Body of pancreas (tissue), 4 donors: ENCODE measurements at regions not wholly inside any gene's neighbourhood (a gene's known extent, or its start where the extent isn't known, plus 50 kb on each side); places are given as distances from the start of the nearest gene placed in this dataset.

Experiments used
- ATAC-seq: fragments of 150-250 bp; one replicate; pipeline ENCODE4 v1.9.1; 2016
- DNase-seq, 4 donors: peaks; one replicate each; pipeline ENCODE4 v3.0.0-alpha.2; 2019
- H3K27ac ChIP-seq, 4 donors: fragments of 200-600 bp; sonication (generic); 1 replicate in 3 of 4; 2 replicates in 1 of 4; pipeline versions ENCODE4 v1.5.1 to v1.6.1; 2016 to 2019; ENCODE audit warnings: mild to moderate bottlenecking in 1 of 4, mixed read lengths in 1 of 4, moderate library complexity in 1 of 4
- H3K27me3 ChIP-seq, 2 donors: fragments of 200-600 bp; sonication (generic); one replicate each; pipeline ENCODE4 v1.6.0; 2016; ENCODE audit warnings: mild to moderate bottlenecking in 1 of 2
- H3K36me3 ChIP-seq, 2 donors: fragments of 200-600 bp; sonication (generic); replicated peaks in 1 of 2; 2 replicates each; pipeline ENCODE4 v1.5.1; 2016; ENCODE audit warnings: low read depth in 2 of 2; ENCODE audit not compliant: insufficient read depth in 1 of 2
- H3K4me1 ChIP-seq: fragments of 200-600 bp; sonication (generic); one replicate; pipeline ENCODE4 v1.6.0; 2016
- H3K4me3 ChIP-seq, 2 donors: fragments of 200-600 bp; sonication (generic); 1 replicate in 1 of 2; 2 replicates in 1 of 2; pipeline ENCODE4 v1.5.1; 2016 to 2019
- H3K9me3 ChIP-seq, 3 donors: fragments of 200-600 bp; sonication (generic); 1 replicate in 2 of 3; 2 replicates in 1 of 3; pipeline ENCODE4 v1.5.1; 2016
- POLR2A ChIP-seq, 3 donors: fragments of 450-650 bp; IDR thresholded peaks; one replicate each; pipeline ENCODE4 v1.6.1; 2016; ENCODE audit warnings: antibody characterized with exemption in 3 of 3, mild to moderate bottlenecking in 2 of 3
- WGBS, 2 donors: methylation state at CpG; one replicate each; pipeline ENCODE4 v1.1.5; 2017; 5-methylcytosine and 5-hydroxymethylcytosine counted together
- intact Hi-C: fragments of 100-400 bp; cut with DNase I; formaldehyde crosslinking; loops from one replicate; pipeline ENCODE4 v1.15.1; 2023
- TF ChIP-seq, protein P1 (sequence below), 7 experiments: fragments of 450-650 bp in 4 of 7; fragments of 200-600 bp in 3 of 7; sonication (generic) in 3 of 7; IDR thresholded peaks; one replicate each; pipeline ENCODE4 v1.5.1; 2016 to 2019; ENCODE audit warnings: antibody characterized with exemption in 7 of 7

DNA sequence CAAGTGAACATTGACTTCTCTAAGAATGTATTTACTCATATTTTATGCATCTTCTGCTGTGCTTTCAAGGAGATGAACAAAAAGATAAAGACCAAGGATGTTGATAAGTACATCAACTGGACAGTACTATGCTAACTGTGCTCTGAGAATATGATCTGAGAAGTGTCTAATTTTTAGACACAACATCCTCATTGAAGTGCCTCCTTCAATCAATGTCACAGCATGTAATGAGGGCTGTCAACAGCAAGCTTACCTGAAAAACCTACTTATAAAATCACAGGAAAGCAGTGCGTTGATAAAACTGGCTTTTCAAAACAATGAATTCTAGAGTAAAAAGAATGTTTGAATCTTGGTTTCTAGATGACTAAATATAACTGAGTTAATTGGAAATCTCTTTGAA is 452.9 kb upstream of the DSEL start:
- Histone ChIP-seq H3K36me3 (no peaks in the 10 kb centered on the region), H3K4me1 (no peaks in the 10 kb centered on the region), H3K27ac (no peak overlapping the region), H3K27me3 (no peaks in the 10 kb centered on the region), H3K4me3 (no peak overlapping the region), H3K9me3 (no peaks in the 10 kb centered on the region)
- DNase-seq = no peak
- TF ChIP-seq, protein P1, sequence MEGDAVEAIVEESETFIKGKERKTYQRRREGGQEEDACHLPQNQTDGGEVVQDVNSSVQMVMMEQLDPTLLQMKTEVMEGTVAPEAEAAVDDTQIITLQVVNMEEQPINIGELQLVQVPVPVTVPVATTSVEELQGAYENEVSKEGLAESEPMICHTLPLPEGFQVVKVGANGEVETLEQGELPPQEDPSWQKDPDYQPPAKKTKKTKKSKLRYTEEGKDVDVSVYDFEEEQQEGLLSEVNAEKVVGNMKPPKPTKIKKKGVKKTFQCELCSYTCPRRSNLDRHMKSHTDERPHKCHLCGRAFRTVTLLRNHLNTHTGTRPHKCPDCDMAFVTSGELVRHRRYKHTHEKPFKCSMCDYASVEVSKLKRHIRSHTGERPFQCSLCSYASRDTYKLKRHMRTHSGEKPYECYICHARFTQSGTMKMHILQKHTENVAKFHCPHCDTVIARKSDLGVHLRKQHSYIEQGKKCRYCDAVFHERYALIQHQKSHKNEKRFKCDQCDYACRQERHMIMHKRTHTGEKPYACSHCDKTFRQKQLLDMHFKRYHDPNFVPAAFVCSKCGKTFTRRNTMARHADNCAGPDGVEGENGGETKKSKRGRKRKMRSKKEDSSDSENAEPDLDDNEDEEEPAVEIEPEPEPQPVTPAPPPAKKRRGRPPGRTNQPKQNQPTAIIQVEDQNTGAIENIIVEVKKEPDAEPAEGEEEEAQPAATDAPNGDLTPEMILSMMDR (IDR thresholded peaks at IDR 0.05) = no peak
- no peak for TF ChIP-seq POLR2A (IDR thresholded peaks at IDR 0.05)
- intact Hi-C loops = no loop called here
- no peak for ATAC-seq
- WGBS, 2 donors = 34 to 48% methylated on average over 1 of the region's 1 CpG

DNA sequence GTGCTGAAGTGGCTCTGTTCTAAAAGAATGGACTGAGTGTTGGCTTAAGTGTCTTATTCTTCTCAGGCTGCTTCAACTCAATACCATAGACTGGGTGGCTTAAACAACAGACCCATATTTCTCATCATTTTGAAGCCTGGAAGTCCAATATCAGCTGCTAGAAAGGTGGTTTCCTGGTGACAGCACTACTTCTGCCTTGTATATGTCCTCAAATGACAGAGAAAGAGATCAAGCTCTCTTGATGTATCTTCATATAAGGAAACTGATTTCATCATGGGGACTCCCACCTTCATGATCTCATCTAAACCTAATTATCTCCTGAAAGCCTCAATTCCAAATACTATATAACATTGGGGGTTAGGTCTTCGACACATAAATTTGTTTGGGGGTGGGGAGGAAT is 449.7 kb upstream of the DSEL start:
- WGBS, 2 donors = 53 to 71% methylated on average over 1 of the region's 1 CpG
- H3K4me1 ChIP-seq = no peaks in the 10 kb centered on the region
- DNase-seq = no peak
- no peak overlapping the region for H3K4me3 ChIP-seq
- no peak for ATAC-seq
- no peaks in the 10 kb centered on the region for H3K36me3 ChIP-seq
- H3K27me3 ChIP-seq = no peaks in the 10 kb centered on the region
- intact Hi-C loops = no loop called here
- TF ChIP-seq, protein P1 (IDR thresholded peaks at IDR 0.05) = no peak
- no peak for TF ChIP-seq POLR2A (IDR thresholded peaks at IDR 0.05)
- no peak overlapping the region for H3K27ac ChIP-seq
- no peaks in the 10 kb centered on the region for H3K9me3 ChIP-seq

DNA sequence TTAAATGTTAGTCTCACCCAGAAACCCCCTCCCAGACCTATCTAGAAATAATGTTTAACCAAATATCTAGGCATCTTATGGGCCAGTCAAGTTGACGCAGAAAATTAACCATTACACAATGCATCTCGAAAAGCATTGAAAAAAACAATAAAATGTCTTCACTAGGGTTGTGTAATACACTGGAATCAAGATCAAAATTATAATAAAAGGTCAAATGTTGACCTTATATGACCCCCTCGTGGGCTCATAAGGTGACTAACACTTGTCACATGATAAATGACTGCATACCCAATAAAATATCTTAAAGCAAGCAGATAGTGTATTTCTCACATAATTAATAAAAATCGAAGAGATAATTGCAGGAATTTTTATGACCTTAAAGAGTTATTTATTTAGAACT is 447.9 kb upstream of the DSEL start:
- intact Hi-C loops = no loop called here
- 52 to 54% methylated on average over 4 of the region's 4 CpGs for WGBS, 2 donors

DNA sequence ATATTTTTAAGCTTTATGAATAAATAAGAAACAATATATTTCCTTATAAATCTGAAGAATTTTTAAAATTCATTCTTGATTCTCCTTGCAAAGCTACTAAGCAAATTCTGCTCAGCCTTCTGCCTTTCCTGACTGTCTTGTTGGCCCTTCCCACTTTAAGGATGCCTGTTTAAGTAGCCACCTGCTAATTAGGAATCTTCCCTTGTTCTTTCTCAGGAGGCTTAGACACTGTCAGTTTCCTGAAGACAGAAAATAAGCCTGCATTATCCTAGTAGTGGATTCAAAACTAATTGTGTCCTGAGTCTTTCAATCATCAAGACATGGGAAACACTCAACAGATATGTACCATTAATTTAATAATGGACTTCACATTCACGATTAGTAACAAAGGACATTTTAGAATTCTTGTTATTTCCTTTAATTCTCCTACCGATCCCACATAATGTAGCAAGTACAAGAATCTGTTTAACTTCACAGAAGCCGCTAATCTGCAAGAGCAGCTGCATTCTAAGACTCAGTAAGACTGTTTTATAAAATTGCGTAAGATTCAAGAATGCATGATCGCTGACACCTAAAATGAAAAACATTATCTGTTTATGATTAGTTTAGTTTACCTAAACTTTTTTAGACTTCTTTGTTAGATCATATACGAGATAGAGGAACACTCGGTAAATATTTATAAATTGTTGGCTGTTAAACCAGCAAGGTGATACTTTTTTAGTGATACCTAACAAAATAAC is 445.4 kb upstream of the DSEL start:
- no peak overlapping the region for H3K27ac ChIP-seq
- WGBS, 2 donors = 58 to 72% methylated on average over 7 of the region's 7 CpGs
- DNase-seq (no peak), ATAC-seq (no peak)
- H3K4me3 ChIP-seq = no peak overlapping the region
- no peak for TF ChIP-seq POLR2A (IDR thresholded peaks at IDR 0.05)
- TF ChIP-seq, protein P1 (IDR thresholded peaks at IDR 0.05) = no peak
- no peaks in the 10 kb centered on the region for H3K4me1 ChIP-seq
- no peaks in the 10 kb centered on the region for H3K36me3 ChIP-seq
- H3K27me3 ChIP-seq = no peaks in the 10 kb centered on the region
- no peaks in the 10 kb centered on the region for H3K9me3 ChIP-seq
- intact Hi-C loops = no loop called here

More for the DNA sequence above, 447.9 kb upstream of the DSEL start:
- H3K4me3 ChIP-seq = no peak overlapping the region
- H3K9me3 ChIP-seq = no peaks in the 10 kb centered on the region
- no peak overlapping the region for H3K27ac ChIP-seq
- ATAC-seq (no peak), DNase-seq (no peak)
- H3K27me3 ChIP-seq = no peaks in the 10 kb centered on the region
- TF ChIP-seq, protein P1 (IDR thresholded peaks at IDR 0.05) = no peak
- no peak for TF ChIP-seq POLR2A (IDR thresholded peaks at IDR 0.05)
- no peaks in the 10 kb centered on the region for H3K36me3 ChIP-seq
- H3K4me1 ChIP-seq = no peaks in the 10 kb centered on the region

DNA sequence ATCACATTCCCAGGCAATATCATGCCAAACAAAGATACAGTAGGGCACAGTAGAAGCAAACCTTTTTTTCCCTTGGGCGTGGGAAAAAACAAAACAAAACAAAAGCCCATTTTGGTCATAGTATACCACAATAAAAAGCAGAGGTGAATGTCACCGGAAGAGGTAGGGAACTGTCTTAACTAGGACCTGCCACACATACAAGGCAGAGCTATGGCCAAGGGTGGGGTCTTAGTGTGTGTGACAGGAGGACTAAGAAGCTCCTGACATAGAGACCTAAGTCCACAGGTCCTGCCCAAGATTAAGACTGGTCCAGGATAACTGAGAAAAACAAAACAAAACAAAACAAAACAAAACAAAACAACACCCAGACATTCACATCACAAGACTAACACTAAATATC is 441.2 kb upstream of the DSEL start:
- H3K9me3 ChIP-seq = no peaks in the 10 kb centered on the region
- DNase-seq (no peak), ATAC-seq (no peak)
- 47 to 53% methylated on average over 2 of the region's 2 CpGs for WGBS, 2 donors
- no peaks in the 10 kb centered on the region for H3K27me3 ChIP-seq
- H3K27ac ChIP-seq = no peak overlapping the region
- no peaks in the 10 kb centered on the region for H3K36me3 ChIP-seq
- H3K4me3 ChIP-seq = no peak overlapping the region
- TF ChIP-seq POLR2A (IDR thresholded peaks at IDR 0.05) = no peak
- TF ChIP-seq, protein P1 (IDR thresholded peaks at IDR 0.05) = no peak
- H3K4me1 ChIP-seq = no peaks in the 10 kb centered on the region
- intact Hi-C loops = no loop called here
